ENCODE measurements at regions not wholly inside any gene's neighbourhood (a gene's known extent, or its start where the extent isn't known, plus 50 kb on each side); places are given as distances from the start of the nearest gene placed in this dataset.

DNA sequence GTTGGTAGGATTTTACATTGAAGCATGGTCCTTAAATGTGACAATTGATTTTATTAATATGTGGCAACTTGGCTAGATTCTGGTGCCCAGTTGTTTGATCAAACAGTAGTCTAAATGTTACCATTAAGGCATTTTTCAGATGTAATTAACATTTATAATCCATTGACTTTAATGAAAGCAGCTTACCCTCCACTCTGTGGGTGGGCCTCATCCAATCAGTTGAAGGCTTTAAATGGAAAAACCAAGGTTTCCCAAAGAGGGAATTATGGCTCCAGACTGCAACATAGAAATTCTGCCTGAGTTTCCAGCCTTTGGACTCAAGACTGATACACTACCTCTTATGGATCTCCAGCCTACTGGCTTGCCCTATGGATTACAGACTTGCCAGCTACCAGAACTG lies 1153.2 kb downstream of the BCL11B start:
- no peak for TF ChIP-seq EZH2 (IDR thresholded peaks at IDR 0.05; ENCODE audit: insufficient read depth, poor library complexity, severe bottlenecking)
- no peak for TF ChIP-seq EZH2phosphoT487 (IDR thresholded peaks at IDR 0.05; ENCODE audit: insufficient read depth, low read depth)

Data from GM23248 (cell line).